Osteoblast (primary cell): ENCODE measurements at regions not wholly inside any gene's neighbourhood (a gene's known extent, or its start where the extent isn't known, plus 50 kb on each side); places are given as distances from the start of the nearest gene placed in this dataset.

Experiments
- DNase-seq: peaks from one replicate; pipeline ENCODE4 v3.0.0; 2011; ENCODE audit warnings: low spot score, mixed read lengths; ENCODE audit not compliant: insufficient read length; ENCODE audit errors: missing footprints
- H2AFZ ChIP-seq: 2 replicates; pipeline ENCODE4 v1.6.0; 2011; ENCODE audit warnings: mild to moderate bottlenecking, low read length
- H3K27ac ChIP-seq: 2 replicates; pipeline ENCODE4 v1.5.1; 2011; ENCODE audit warnings: mild to moderate bottlenecking, low read depth, low read length, moderate library complexity
- H3K27me3 ChIP-seq: 2 replicates; pipeline ENCODE4 v1.6.0; 2012; ENCODE audit warnings: mild to moderate bottlenecking, control low read depth, inconsistent platforms, low read length, moderate library complexity; ENCODE audit not compliant: insufficient read depth
- H3K36me3 ChIP-seq: 2 replicates; pipeline ENCODE4 v1.5.1; 2011; ENCODE audit warnings: mild to moderate bottlenecking, low read length, control low read depth, moderate library complexity; ENCODE audit not compliant: insufficient read depth
- H3K4me1 ChIP-seq: 2 replicates; pipeline ENCODE4 v1.5.1; 2011; ENCODE audit warnings: mild to moderate bottlenecking, low read length, control low read depth, moderate library complexity; ENCODE audit not compliant: insufficient read depth
- H3K4me2 ChIP-seq: 2 replicates; pipeline ENCODE4 v1.6.0; 2011; ENCODE audit warnings: mild to moderate bottlenecking, low read length; ENCODE audit not compliant: insufficient read depth
- H3K4me3 ChIP-seq: fragments of 200-600 bp; sonication (generic); 3 replicates; pipeline ENCODE4 v1.5.1; 2012; ENCODE audit warnings: mild to moderate bottlenecking, low read length, inconsistent platforms; ENCODE audit not compliant: insufficient read depth
- H3K79me2 ChIP-seq: 2 replicates; pipeline ENCODE4 v1.6.0; 2012; ENCODE audit warnings: mild to moderate bottlenecking, low read length, control low read depth, inconsistent platforms; ENCODE audit not compliant: insufficient read depth
- H3K9me3 ChIP-seq: 2 replicates; pipeline ENCODE4 v1.5.1; 2011; ENCODE audit warnings: low read depth, low read length, control low read depth
- H4K20me1 ChIP-seq: 2 replicates; pipeline ENCODE4 v1.6.0; 2012; ENCODE audit warnings: mild to moderate bottlenecking, low read length, control low read depth; ENCODE audit not compliant: insufficient read depth
- TF ChIP-seq, protein P1 (sequence below): IDR thresholded peaks from 2 replicates; pipeline ENCODE4 v1.5.1; 2011; ENCODE audit warnings: mild to moderate bottlenecking, low read depth, low read length, moderate library complexity; ENCODE audit errors: extremely low read depth

DNA sequence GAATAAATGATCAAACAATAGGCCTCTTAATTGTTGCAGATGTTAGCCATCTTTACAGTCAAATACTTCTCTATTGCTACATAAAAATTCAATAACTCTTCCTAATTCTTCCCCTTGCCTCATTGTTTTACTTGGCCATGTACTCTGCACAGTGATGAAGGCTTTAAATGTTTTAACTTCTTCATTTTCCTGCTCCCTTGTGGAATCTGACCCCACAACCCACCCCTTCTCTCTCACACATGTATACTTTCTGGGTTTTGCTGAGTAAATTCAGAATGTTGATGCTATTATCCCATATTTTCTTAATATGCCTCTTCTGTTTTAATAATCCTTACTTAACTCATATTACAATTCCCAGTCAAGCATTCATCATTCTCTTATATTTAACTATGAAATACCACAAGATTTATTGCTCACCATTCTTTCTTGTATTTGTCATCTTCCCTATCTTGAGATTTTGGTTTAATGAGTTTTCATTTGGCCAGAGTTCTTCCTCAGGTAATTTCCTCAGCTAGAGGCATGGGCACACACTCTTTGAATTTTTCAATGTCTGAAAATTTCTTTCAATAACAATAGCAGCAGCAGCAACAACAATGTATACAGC lies 327.8 kb upstream of the USP24 start:
- H3K27me3 ChIP-seq = no peaks in the 10 kb centered on the region
- H3K27ac ChIP-seq = peak overlapping the region; percentile 58
- TF ChIP-seq, protein P1, sequence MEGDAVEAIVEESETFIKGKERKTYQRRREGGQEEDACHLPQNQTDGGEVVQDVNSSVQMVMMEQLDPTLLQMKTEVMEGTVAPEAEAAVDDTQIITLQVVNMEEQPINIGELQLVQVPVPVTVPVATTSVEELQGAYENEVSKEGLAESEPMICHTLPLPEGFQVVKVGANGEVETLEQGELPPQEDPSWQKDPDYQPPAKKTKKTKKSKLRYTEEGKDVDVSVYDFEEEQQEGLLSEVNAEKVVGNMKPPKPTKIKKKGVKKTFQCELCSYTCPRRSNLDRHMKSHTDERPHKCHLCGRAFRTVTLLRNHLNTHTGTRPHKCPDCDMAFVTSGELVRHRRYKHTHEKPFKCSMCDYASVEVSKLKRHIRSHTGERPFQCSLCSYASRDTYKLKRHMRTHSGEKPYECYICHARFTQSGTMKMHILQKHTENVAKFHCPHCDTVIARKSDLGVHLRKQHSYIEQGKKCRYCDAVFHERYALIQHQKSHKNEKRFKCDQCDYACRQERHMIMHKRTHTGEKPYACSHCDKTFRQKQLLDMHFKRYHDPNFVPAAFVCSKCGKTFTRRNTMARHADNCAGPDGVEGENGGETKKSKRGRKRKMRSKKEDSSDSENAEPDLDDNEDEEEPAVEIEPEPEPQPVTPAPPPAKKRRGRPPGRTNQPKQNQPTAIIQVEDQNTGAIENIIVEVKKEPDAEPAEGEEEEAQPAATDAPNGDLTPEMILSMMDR = no peak
- H3K4me3 ChIP-seq = no peak overlapping the region
- no peaks in the 10 kb centered on the region for H3K9me3 ChIP-seq
- no peak overlapping the region for H3K4me2 ChIP-seq
- H2AFZ ChIP-seq = no peak overlapping the region
- peaks cover 21% of the 10 kb centered on the region for H3K4me1 ChIP-seq
- peak; percentile 57 for DNase-seq
- H3K36me3 ChIP-seq = no peaks in the 10 kb centered on the region
- H3K79me2 ChIP-seq = no peaks in the 10 kb centered on the region
- H4K20me1 ChIP-seq = no peaks in the 10 kb centered on the region

DNA sequence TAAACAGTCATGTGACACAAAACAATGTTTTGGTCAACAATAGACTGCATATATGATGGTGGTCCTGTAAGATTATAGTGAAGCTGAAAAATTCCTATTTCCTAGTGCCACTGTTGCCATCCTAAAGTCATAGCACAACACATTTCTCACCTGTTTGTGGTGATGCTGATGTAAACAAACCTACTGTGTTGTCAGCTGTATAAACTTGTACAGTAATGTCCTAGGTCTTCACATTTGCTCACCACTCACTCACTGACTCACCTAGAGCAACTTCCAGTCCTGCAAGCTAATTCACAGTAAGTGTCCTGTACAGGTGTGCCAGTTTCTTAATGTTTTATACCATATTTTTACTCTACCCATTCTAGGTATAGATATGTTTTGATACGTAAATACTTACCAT lies 326.1 kb upstream of the USP24 start:
- Histone ChIP-seq H3K27ac (no peak overlapping the region), H3K4me1 (peaks cover 26% of the 10 kb centered on the region), H3K4me2 (no peak overlapping the region), H3K36me3 (no peaks in the 10 kb centered on the region), H3K79me2 (no peaks in the 10 kb centered on the region), H4K20me1 (no peaks in the 10 kb centered on the region), H2AFZ (no peak overlapping the region), H3K27me3 (no peaks in the 10 kb centered on the region), H3K9me3 (no peaks in the 10 kb centered on the region), H3K4me3 (no peak overlapping the region)
- TF ChIP-seq, protein P1 = no peak
- no peak for DNase-seq

GRCh38 chr1:55539652-55540512 lies 324.7 kb upstream of the USP24 start:
- Histone ChIP-seq H3K36me3 (no peaks in the 10 kb centered on the region), H3K79me2 (no peaks in the 10 kb centered on the region), H3K9me3 (no peaks in the 10 kb centered on the region), H3K4me2 (no peak overlapping the region), H3K4me3 (no peak overlapping the region), H3K27ac (no peak overlapping the region), H4K20me1 (no peaks in the 10 kb centered on the region), H3K4me1 (peaks cover 23% of the 10 kb centered on the region), H2AFZ (no peak overlapping the region), H3K27me3 (no peaks in the 10 kb centered on the region)
- no peak for DNase-seq
- TF ChIP-seq, protein P1 = no peak

DNA sequence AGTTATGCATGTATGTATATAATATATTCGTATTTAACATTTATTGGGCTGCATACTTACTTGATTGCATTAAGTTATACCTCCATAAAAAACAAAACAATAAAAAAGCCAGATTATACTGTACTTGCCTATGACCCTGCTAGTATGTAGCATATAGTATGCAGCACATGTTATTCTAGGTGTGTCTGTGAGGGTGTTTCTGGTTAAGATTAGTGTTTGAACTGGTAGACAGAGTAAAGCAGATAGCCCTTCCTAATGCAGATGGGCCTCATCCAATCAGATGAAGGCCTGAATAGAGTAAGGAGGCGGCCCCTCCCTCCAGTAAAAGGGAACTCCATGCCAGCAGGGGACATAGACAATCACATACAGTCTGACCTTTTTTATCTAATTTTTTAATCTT lies 323.3 kb upstream of the USP24 start:
- H3K4me3 ChIP-seq = no peak overlapping the region
- H3K36me3 ChIP-seq = no peaks in the 10 kb centered on the region
- TF ChIP-seq, protein P1 = no peak
- DNase-seq = no peak
- H4K20me1 ChIP-seq = no peaks in the 10 kb centered on the region
- H2AFZ ChIP-seq = no peak overlapping the region
- no peaks in the 10 kb centered on the region for H3K79me2 ChIP-seq
- no peak overlapping the region for H3K4me2 ChIP-seq
- no peak overlapping the region for H3K27ac ChIP-seq
- H3K27me3 ChIP-seq = no peaks in the 10 kb centered on the region
- no peaks in the 10 kb centered on the region for H3K9me3 ChIP-seq
- peaks cover 20% of the 10 kb centered on the region for H3K4me1 ChIP-seq
